ENCODE measurements at regions not wholly inside any gene's neighbourhood (a gene's known extent, or its start where the extent isn't known, plus 50 kb on each side); places are given as distances from the start of the nearest gene placed in this dataset.

- TF ChIP-seq SIN3A (IDR thresholded peaks at IDR 0.05; ENCODE audit: borderline replicate concordance, insufficient read depth, low read length) (no peak), FOXP2 (optimal IDR thresholded peaks at IDR 0.05; ENCODE audit: borderline replicate concordance, extremely low read depth, extremely low read length, insufficient read depth) (no peak), REST (IDR thresholded peaks at IDR 0.05; ENCODE audit: insufficient read depth in 1 of 2, low read depth in 2 of 2, low read length in 2 of 2) (no peak), POLR2AphosphoS5 (IDR thresholded peaks at IDR 0.05; ENCODE audit: low read depth, low read length) (no peak), TAF1 (IDR thresholded peaks at IDR 0.05; ENCODE audit: borderline replicate concordance, insufficient read depth, low read length) (no peak)
Measured at GRCh38 chr6:76772951-76773350, 690.3 kb downstream of the HTR1B start.

GRCh38 chr6:76771059-76771634, 692.1 kb downstream of the HTR1B start:
- no peak for TF ChIP-seq REST (IDR thresholded peaks at IDR 0.05; ENCODE audit: insufficient read depth in 1 of 2, low read depth in 2 of 2, low read length in 2 of 2)
- TF ChIP-seq TAF1 (IDR thresholded peaks at IDR 0.05; ENCODE audit: borderline replicate concordance, insufficient read depth, low read length), result no peak
- TF ChIP-seq FOXP2 (optimal IDR thresholded peaks at IDR 0.05; ENCODE audit: borderline replicate concordance, extremely low read depth, extremely low read length, insufficient read depth), result no peak
- no peak for TF ChIP-seq POLR2AphosphoS5 (IDR thresholded peaks at IDR 0.05; ENCODE audit: low read depth, low read length)
- no peak for TF ChIP-seq SIN3A (IDR thresholded peaks at IDR 0.05; ENCODE audit: borderline replicate concordance, insufficient read depth, low read length)

- no peak for TF ChIP-seq FOXP2 (optimal IDR thresholded peaks at IDR 0.05; ENCODE audit: borderline replicate concordance, extremely low read depth, extremely low read length, insufficient read depth)
- no peak for TF ChIP-seq SIN3A (IDR thresholded peaks at IDR 0.05; ENCODE audit: borderline replicate concordance, insufficient read depth, low read length)
- TF ChIP-seq REST (IDR thresholded peaks at IDR 0.05; ENCODE audit: insufficient read depth in 1 of 2, low read depth in 2 of 2, low read length in 2 of 2), result no peak
- no peak for TF ChIP-seq POLR2AphosphoS5 (IDR thresholded peaks at IDR 0.05; ENCODE audit: low read depth, low read length)
Measured at GRCh38 chr6:76770281-76770680, 693.0 kb downstream of the HTR1B start.

- no peak for TF ChIP-seq FOXP2 (optimal IDR thresholded peaks at IDR 0.05; ENCODE audit: borderline replicate concordance, extremely low read depth, extremely low read length, insufficient read depth)
- TF ChIP-seq TAF1 (IDR thresholded peaks at IDR 0.05; ENCODE audit: borderline replicate concordance, insufficient read depth, low read length), result no peak
- no peak for TF ChIP-seq SIN3A (IDR thresholded peaks at IDR 0.05; ENCODE audit: borderline replicate concordance, insufficient read depth, low read length)
- TF ChIP-seq POLR2AphosphoS5 (IDR thresholded peaks at IDR 0.05; ENCODE audit: low read depth, low read length), result no peak
- TF ChIP-seq REST (IDR thresholded peaks at IDR 0.05; ENCODE audit: insufficient read depth in 1 of 2, low read depth in 2 of 2, low read length in 2 of 2), result no peak
Measured at GRCh38 chr6:76768556-76768955, 694.7 kb downstream of the HTR1B start.

- TF ChIP-seq SIN3A (IDR thresholded peaks at IDR 0.05; ENCODE audit: borderline replicate concordance, insufficient read depth, low read length) (no peak), TAF1 (IDR thresholded peaks at IDR 0.05; ENCODE audit: borderline replicate concordance, insufficient read depth, low read length) (no peak), REST (IDR thresholded peaks at IDR 0.05; ENCODE audit: insufficient read depth in 1 of 2, low read depth in 2 of 2, low read length in 2 of 2) (no peak), POLR2AphosphoS5 (IDR thresholded peaks at IDR 0.05; ENCODE audit: low read depth, low read length) (no peak), FOXP2 (optimal IDR thresholded peaks at IDR 0.05; ENCODE audit: borderline replicate concordance, extremely low read depth, extremely low read length, insufficient read depth) (no peak)
Measured at GRCh38 chr6:76764057-76764456, 691.6 kb upstream of the IMPG1 start.

All from PFSK-1 (cell line).